ENCODE measurements at regions not wholly inside any gene's neighbourhood (a gene's known extent, or its start where the extent isn't known, plus 50 kb on each side); places are given as distances from the start of the nearest gene placed in this dataset.
"Not testable (repeated sequence)": the region's sequence is repeated elsewhere in the genome, so short reads cannot be mapped to it uniquely, and the experiment has no call there.

DNA sequence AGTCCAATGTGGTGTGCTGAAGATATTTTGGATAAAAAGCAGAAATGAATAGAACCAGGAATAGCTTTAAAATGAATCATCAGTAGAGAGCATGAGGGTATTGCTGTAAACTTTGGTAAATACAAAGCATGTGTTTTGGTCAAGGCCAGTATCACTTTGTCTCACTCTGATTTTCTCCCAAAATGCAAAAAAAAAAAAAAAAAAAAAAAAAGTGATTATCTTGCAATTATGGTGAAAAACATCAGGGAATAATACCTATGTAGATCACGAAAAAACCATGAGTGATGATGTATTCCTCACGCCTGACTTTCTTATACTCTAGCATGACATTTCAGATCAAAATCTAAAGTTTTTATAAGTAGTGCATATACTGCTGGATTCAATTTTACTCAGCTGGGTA lies 897.9 kb upstream of the FAT3 start:
- DNase-seq (ENCODE audit: low spot score), result no peak

DNA sequence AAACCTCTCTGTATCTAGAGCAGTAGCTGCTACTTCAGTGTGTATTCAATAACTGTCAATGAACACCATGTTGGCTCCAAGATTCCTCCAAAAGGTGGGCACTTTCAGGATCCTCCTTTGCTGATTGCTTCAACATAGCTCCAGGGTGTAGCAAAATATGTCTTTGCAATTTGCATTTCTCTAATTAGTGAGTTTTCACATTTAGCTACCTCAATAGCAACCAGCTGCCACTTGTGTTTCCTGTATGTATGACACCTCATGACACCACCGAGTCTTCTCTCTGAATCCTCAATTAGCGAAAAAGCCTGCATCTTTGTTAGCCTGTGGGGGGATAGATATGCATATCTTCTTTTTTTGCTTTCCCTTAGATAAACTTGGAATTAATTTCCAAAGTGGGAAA lies 898.3 kb upstream of the FAT3 start:
- no peak for DNase-seq (ENCODE audit: low spot score)

DNA sequence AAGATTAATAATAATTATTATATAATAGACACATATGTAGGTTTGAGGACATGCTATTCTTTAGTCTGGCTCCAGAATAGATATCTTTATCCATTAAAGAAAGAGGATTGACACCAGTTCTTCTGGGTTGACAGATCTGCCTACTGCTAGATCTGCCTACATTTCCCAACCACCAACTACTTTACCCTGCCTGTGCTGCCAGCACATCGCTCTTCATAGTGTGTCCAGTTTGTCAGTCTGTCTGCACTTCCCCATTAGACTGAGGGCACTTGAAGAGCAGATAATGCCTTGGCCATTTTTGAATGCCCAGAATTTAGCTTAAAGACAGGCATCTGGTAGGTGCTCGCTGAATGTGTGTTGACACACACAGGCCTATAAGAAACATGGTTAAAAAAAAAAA lies 910.1 kb upstream of the FAT3 start:
- no peak for DNase-seq (ENCODE audit: low spot score)

DNA sequence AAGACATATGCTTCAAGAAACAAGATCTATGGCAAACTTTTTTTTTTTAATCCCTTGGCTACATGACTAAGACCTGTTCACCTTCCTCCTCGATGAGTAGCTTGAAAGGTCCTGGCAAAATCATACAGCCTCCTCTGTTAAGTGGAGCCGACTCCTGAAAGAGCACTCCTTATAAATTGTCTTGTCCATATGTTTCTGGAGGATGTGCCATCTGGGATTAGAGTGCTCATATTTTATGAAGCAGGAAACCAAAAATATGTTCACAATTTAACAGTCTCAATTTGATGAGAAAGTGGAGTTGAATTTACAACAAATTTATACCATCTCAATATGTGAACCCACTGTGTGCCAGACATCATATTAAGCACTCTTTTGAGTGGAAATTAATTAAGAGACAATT lies 912.1 kb upstream of the FAT3 start:
- DNase-seq (ENCODE audit: low spot score), result no peak

DNA sequence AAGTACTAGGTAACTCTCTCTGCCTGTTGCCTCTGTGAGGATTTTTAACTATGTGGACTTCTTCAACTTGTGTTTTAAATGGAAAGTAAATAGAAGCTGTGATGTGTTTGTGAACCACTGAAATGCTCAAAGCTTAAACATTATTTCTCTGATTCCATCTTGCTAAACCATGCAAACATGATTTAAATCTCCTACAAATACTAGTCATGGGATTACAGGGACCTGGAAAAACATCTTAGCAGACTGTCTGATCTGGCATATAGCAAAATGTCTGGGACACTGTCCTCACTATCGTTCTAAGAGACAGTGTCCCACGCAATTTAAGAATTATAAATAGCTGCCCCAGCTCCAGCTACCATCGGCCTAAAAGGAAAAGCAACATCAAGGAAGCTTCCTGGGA lies 914.5 kb upstream of the FAT3 start:
- DNase-seq (ENCODE audit: low spot score), result no peak

DNA sequence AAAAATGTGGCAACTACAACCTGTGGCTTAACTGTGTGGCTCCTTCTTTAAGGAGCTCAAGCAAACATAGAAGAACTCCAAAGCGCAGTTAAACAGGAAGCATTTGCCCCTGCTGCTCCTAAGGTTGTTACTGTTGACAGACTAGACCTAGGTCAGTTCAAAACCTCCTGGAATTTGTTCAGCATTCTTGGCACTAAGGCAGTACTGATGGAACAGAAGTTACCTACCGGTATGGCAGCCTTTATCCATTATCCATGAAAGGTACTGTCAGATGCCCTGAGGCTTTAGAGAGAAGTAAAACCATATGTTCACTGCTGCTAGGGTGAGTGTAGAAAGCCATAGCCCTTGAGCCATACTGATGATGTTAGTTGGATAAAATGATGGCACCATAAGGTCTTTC lies 916.5 kb upstream of the FAT3 start:
- DNase-seq (ENCODE audit: low spot score), result no peak

DNA sequence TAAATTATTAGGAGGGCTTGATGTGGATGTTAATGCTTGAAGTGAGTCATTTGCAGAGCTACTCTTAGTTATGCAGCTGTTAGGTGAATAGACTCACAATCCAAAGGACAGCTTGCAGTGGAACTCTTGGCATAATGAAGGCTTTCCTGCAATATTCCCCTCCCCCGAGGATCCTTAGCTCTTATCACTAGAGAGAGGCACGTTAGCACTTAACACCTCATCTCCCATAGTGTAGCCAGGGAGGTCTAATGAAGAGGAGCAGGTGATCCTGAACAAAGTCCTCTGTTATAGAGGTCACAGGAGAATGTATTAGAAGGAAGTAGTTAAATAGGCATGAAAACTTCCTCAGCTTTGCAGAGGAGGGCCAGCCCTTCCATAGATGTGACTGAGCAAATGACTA lies 919.2 kb upstream of the FAT3 start:
- DNase-seq (ENCODE audit: low spot score), result no peak

DNA sequence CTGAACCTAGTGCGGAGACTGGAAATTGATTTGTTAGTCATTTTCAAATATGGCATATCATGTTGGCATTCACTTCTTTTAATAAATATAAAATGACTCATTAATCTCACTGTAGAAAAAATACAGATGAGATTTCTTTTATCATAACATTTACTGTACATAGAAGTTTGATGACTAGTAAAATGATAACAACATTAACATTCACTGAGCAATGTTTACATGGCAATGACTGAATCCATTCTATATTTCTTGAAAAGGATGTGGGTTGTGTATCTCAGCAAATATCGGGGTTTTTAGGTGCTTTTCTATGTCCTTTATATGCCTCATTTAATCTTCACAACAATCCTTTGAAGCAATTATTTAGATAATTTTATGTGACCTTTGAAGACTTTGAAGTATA lies 920.9 kb upstream of the FAT3 start:
- DNase-seq (ENCODE audit: low spot score), result no peak

DNA sequence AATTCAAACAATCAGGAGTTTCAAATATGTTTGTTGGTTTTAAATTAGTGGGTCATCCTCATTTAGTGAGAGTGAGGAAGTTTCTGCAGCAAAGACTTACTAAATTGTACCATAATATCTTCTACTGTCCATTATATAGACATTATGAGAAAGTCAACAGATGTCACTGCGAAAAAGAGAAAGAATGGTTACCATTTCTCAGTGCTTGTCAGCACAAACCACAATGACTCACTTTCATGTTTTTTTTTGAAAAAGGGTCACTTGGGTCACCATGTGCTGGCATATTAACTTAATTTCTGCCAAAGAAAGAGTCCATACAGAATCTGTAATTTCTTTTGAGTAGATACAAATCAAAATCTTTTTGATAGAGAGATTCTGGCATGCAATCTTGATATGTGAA lies 924.6 kb upstream of the FAT3 start:
- DNase-seq (ENCODE audit: low spot score), result no peak

DNA sequence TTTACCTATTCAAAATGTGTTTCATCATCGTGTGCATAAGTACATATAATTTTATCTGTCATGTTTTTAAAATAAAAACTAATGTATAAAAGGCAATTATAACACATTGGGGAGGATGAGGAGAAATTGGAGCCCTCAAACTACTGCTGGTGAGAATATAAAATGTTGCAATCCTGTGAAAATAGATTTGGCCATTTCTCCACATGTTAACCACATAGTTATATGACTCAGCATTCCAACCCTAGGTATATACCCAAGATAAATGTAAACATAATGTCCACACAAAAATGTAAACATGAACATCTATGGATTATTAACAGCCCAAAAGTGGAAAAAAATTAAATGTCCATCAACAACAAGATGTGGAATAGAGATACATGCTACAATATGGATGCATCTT lies 928.0 kb upstream of the FAT3 start:
- no peak for DNase-seq (ENCODE audit: low spot score)

DNA sequence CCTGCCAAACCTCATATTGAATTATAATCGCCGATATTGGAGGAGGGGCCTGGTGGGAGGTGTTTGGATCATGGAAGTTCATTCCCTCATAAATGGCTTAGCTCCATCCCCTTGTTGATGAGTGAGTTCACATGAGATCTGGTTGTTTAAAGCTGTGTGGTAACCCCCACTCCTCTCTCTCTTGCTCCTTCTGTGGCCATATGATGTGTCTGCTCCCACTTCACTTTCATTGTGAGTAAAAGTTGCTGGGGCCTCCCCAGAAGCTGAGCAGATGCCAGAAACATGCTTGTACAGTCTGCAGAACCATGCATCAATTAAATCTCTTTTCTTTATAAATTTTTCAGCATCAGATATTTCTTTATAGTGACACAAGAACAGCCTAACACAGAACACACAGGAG lies 929.0 kb upstream of the FAT3 start:
- DNase-seq (ENCODE audit: low spot score), result no peak

DNA sequence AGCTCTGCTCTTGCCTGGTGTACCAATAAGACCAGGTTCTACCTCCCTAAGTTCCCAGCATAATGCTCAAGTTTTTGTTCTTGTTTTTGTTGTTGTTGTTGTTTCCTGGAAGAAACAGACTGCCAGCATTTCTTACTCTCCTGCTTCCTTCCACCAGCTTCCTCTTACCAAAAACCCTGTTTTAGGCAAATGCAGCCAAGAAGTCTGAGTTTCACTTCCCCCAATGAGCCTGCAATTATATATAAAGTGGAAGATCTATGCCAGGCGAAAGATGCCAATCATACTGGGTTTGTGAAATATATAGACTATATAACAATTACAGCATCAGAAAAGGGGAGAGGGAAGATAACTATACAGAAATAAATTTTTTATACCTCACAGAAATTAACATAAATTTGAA lies 931.5 kb upstream of the FAT3 start:
- DNase-seq (ENCODE audit: low spot score), result no peak

DNA sequence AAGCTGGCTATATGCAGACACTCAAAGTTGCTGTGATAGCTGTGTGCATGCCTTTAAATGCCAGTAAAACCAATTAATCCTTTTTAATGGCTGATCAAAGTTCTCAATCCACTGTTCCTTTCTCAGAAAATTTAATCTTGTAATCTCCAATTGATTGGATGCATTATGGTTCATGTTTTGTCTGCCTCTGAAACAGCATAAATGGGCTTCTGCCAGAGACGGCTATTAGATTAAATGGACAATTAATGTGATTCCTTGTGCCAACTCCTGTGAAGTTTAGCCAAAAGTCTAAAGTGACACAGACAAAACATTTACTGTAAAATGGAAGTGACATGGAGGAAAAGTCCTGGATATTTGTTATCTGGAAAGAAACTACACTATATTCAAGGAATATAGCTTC lies 952.5 kb upstream of the FAT3 start:
- no peak for DNase-seq (ENCODE audit: low spot score)

DNA sequence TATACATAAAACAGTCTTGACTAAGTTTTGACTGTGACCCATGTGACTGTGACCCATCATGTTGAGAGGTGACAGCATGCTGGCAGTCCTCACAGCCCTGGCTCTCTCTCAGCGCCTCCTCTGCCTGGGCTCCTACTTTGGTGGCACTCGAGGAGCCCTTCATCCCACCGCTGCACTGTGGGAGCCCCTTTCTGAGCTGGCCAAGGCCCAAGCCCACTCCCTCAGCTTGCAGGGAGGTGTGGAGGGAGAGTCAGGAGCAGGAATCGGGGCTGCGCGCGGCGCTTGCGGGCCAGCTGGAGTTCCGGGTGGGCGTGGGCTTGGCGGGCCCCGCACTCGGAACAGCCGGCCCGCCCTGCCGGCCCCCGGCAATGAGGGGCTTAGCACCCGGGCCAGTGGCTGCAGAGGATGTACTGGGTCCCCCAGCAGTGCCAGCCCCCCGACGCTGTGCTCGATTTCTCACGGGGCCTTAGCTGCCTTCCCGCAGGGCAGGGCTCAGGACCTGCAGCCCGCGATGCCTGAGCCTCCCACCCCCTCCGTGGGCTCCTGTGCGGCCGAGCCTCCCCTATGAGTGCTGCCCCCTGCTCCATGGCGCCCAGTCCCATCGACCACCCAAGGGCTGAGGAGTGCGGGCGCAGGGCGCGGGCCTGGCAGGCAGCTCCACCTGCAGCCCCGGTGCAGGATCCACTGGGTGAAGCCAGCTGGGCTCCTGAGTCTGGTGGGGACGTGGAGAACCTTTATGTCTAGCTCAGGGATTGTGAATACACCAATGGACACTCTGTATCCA lies 955.9 kb upstream of the FAT3 start:
- not testable (repeated sequence) for DNase-seq (ENCODE audit: low spot score)

DNA sequence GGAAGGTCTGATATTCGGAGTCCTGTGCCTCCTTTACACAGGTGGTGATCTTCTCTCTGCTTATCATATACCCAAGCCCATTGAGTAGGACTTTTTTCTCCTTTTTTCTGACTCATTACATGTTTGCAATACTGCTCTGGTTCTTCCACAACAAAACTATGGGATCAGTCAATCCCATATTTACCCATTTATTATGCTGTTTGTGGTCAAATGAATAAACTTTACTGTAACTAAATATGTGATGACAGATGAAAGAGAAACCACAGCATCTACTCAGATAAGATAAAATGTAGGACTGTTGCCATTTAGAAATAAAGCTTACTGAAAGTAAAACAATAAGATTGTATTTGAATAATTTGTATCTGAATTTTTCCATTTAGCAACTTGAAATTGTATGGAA lies 958.7 kb upstream of the FAT3 start:
- no peak for DNase-seq (ENCODE audit: low spot score)

DNA sequence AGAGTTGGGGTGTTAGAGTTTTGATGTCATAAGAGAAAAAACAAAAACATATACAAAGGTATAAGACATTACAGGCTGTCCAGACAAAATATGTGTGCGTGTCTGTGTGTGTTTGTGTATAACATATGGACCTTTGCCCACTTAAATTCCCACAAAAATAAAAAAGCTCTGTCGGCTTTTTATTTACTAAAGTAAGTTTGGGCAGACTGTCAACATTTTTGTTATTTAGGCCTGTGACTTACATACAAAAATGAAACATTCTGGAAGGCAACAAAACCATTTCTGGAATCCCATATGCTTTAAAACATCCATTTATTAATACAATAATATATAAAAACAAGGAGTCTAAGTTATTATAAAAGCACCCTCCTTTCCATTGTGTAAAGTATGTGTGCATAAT lies 960.1 kb upstream of the FAT3 start:
- DNase-seq (ENCODE audit: low spot score), result no peak

DNA sequence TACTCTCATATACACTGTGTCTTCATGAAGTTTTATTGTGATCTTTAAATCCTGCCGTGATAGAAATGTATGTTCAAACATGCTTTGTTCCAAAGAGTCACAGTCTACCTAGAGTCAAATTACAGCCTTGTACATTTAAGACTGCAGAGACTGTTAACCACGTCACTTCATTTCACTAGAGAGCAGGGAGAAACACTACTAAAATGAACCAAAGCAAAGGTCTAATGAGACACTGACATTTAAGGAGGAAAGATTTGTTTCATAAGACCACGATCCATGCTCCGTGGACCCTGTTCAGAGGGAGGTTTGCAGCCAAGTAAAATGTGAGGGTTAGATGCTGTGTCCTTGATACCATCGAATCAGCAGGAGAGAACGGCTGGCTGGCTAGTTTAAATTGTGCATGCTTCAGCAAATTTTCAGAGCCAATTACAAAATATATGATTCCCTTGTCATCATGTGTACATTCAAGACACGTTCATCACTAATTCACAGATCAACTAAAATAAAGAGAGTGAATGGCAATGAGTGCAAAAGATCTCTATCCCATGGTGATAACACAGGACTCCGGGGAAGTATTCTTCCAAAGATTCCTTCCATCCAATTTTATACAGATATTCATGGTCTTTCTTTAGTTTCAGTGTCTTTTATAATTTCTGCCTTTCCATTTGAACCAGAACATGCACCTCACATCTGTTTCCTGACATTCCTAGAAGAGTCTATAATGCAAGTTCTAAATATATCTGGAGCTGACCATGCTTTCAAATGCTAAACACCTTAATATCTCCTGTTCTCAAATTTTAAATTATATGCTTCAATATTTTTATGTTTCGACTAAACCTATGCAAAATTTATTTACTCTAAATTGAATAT lies 960.9 kb upstream of the FAT3 start:
- DNase-seq (ENCODE audit: low spot score), result no peak

DNA sequence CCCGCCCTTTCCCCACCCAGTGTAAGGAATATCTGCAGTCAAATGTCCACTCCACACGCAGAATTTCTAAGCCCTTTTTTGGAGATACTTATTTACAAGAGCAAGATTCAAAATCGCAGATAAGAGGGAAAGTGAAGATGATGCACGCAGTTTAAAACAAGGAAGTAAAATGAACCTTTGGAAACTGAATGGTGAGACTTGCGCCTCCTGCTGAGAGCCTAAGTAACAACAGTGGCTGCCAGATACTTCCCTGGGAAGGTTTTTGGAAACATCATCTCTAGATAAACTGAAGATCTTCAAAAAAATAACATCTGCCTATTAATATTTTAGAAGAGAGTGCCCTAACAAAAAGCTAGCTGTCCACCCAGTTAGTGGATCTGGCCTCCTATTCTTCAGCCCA lies 963.1 kb upstream of the FAT3 start:
- DNase-seq (ENCODE audit: low spot score), result no peak

DNA sequence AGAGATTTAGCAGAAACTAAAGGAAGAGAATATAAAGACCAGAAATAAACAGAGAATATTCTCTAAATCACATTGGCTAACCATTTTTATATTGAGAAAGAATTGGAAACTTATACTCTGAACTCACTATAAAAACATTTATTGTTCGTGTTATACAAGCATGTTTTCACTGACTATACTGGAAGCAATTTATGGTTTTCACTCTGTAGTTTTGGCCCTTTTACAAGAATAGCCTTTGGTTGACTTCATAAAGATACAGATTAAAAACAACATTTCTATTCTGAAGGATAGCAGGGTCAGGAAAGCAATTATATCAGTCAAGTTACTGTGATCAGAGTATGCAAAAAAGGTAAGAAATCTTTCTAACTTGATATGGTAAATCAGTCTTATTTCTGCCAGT lies 965.7 kb upstream of the FAT3 start:
- DNase-seq (ENCODE audit: low spot score), result no peak

DNA sequence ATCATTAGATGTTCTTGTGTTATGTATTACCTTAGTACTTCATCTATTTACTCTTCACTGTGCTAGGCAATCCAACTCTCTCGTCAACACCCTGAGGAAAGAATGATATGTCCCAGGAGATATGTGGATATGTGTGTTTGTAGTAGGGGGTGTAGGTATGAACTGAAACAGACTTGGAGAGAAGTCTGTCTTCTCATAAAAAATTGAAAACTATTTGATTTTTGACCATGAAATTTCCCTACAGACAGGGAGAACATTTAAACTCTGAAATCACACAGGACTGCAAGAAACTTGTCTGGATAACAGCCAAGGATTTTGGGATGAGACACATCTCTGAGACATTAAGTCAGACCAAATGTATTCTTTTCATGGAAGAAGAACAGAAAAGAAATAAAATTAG lies 967.0 kb upstream of the FAT3 start:
- DNase-seq (ENCODE audit: low spot score), result no peak

DNA sequence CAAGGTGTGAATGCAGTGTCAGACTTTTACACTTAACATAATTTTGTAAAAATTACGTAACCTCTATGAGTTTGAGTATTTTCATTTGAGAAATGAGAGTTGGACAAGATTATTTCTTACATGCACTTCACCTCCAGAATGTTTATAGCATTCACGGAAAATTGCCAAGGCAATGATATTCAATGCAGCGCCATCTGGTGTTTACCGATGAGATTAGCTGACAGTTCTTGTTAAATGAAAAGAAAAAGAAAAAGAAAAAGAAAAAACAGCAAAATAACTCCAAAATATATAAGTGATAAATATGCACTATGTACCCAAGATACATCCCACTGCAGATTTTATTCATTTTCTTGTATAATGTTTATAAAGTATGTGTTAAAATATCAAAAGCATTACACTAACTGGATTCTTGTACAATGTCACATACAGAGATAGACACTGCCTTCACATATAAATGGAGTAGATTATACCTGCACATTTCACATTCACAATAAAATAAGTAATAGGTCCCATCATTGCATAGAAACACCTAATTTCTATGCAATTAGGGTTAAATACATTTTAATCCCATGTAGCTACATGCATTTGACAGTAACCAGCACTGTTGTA lies 976.3 kb upstream of the FAT3 start:
- peak; percentile 18 for DNase-seq (ENCODE audit: low spot score)

DNA sequence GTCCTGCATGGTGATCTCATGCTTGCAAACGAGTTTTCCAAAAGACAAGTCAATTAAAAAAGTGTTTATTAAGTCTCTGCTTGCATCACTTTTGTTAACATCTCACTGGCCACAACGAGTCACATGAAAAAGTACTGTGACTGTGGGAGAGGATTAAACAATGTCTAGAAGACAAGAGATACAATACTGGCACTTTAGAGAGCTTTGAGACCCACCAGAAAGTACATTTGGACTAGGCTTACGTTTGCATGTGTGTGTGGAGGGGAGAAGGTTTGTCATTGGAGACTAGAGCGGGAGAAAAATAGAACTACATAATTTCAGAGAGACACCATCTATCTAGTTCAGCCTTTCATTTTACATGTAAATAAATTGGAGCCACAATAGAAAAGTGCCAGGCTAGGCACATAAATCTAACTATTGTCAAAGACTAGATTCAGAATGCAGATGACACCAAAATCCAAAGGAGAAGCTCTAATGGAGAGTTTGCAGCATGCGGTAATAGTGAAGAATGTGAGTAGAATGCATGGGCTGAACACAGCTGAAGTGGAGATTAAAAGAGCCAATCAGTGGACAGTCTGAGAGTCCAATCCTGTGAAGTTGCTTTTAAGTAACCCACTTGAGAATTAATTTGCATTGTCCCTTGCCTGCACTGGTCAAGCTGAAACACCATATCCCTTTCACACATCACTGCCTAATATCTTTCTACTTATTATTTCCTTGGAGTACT lies 977.4 kb upstream of the FAT3 start:
- no peak for DNase-seq (ENCODE audit: low spot score)

DNA sequence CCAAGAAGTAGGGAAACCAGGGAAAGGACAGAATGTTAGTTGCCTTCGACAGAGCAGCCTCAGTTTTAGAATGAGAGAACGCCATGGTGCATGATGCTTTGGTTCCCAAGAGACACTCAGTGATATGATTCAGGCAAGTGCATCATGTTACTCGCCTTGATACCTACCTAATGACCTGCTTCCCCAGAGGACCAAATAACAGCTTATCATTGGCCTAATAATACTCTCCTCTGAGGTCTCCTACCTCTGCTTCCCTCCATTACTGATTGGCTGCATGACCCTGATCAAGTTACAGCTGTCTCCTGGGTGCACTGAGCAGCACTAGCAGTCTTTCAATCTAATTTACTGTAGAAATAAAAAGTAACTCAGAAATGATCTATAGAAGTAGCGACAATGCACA lies 979.7 kb upstream of the FAT3 start:
- DNase-seq (ENCODE audit: low spot score), result no peak

All from putamen (tissue), 1 donor.